Mesendoderm (in vitro differentiated cells): ENCODE measurements at regions not wholly inside any gene's neighbourhood (a gene's known extent, or its start where the extent isn't known, plus 50 kb on each side); places are given as distances from the start of the nearest gene placed in this dataset.

Experiments
- DNase-seq: peaks from one replicate; pipeline ENCODE4 v3.0.0; 2013
- H2AK5ac ChIP-seq: 2 replicates; pipeline ENCODE4 v1.6.1; 2013; ENCODE audit warnings: low read length, inconsistent platforms
- H2BK120ac ChIP-seq: 2 replicates; pipeline ENCODE4 v1.6.1; 2013; ENCODE audit warnings: low read depth, mild to moderate bottlenecking, low read length, moderate library complexity, mixed read lengths
- H2BK15ac ChIP-seq: replicated peaks from 2 replicates; pipeline ENCODE4 v1.6.1; 2013; ENCODE audit warnings: low read depth, mild to moderate bottlenecking, moderate library complexity
- H2BK5ac ChIP-seq: 2 replicates; pipeline ENCODE4 v1.6.1; 2013; ENCODE audit warnings: low read length, inconsistent platforms
- H3K18ac ChIP-seq: 2 replicates; pipeline ENCODE4 v1.6.1; 2013; ENCODE audit warnings: mild to moderate bottlenecking, low read length, mixed read lengths
- H3K23ac ChIP-seq: one replicate; pipeline ENCODE4 v1.6.1; 2013; ENCODE audit warnings: low read length
- H3K27ac ChIP-seq: 2 replicates; pipeline ENCODE4 v1.5.1; 2013; ENCODE audit warnings: low read depth, mild to moderate bottlenecking, inconsistent platforms, low read length, moderate library complexity
- H3K27me3 ChIP-seq: 2 replicates; pipeline ENCODE4 v1.6.1; 2013; ENCODE audit warnings: low read length, control low read depth, mild to moderate bottlenecking, inconsistent platforms; ENCODE audit not compliant: insufficient read depth, poor library complexity
- H3K36me3 ChIP-seq: 2 replicates; pipeline ENCODE4 v1.6.1; 2013; ENCODE audit warnings: low read length, inconsistent platforms; ENCODE audit not compliant: control insufficient read depth, insufficient read depth
- H3K4ac ChIP-seq: one replicate; pipeline ENCODE4 v1.6.1; 2013; ENCODE audit warnings: low read depth, mild to moderate bottlenecking, low read length, moderate library complexity
- H3K4me1 ChIP-seq: 2 replicates; pipeline ENCODE4 v1.6.1; 2013; ENCODE audit warnings: low read depth, low read length, inconsistent platforms; ENCODE audit not compliant: control insufficient read depth
- H3K4me2 ChIP-seq: 2 replicates; pipeline ENCODE4 v1.6.1; 2013; ENCODE audit warnings: low read length
- H3K4me3 ChIP-seq: 2 replicates; pipeline ENCODE4 v1.5.1; 2013; ENCODE audit warnings: mild to moderate bottlenecking, low read length
- H3K56ac ChIP-seq: one replicate; pipeline ENCODE4 v1.6.1; 2013; ENCODE audit warnings: low read length
- H3K79me1 ChIP-seq: 2 replicates; pipeline ENCODE4 v1.6.1; 2013; ENCODE audit warnings: low read length, inconsistent platforms
- H3K79me2 ChIP-seq: 2 replicates; pipeline ENCODE4 v1.6.1; 2013; ENCODE audit warnings: mild to moderate bottlenecking, low read length; ENCODE audit not compliant: control insufficient read depth, insufficient read depth
- H3K9ac ChIP-seq: 2 replicates; pipeline ENCODE4 v1.6.1; 2013; ENCODE audit warnings: low read length, inconsistent platforms
- H4K5ac ChIP-seq: one replicate; pipeline ENCODE4 v1.6.1; 2013; ENCODE audit warnings: low read length
- H4K8ac ChIP-seq: one replicate; pipeline ENCODE4 v1.6.1; 2013; ENCODE audit warnings: low read depth, mild to moderate bottlenecking, control low read depth, low read length, moderate library complexity
- WGBS: extraction: QIAGEN DNeasy Blood & Tissue Kit; methylation state at CpG from one replicate; pipeline ENCODE4 v1.1.7; 2013; ENCODE audit warnings: low lambda C conversion rate, missing lambda C conversion rate; ENCODE audit not compliant: insufficient coverage; ENCODE audit errors: extremely low coverage; 5-methylcytosine and 5-hydroxymethylcytosine counted together

DNA sequence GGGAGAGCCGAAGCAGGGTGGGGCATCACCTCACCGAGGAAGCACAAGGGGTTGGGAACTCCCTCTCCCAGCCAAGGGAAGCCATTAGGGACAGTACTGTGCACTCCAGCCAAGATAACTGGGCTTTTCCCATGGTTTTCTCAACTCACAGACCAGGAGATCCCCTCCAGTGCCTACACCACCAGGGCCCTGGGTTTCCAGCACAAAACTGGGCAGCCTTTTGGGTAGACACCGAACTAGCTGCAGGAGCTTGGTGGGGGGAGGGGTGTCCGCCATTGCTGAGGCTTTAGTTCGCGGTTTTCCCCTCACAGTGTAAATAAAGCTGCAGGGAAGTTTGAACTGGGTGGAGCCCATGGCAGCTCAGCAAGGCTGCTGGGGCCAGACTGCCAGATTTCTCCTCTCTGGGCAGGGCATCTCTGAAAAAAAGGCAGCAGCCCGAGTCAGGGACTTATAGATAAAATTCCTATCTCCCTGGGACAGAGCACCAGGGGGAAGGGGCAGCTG lies 129.6 kb upstream of the LMCD1 start:
- no peaks in the 10 kb centered on the region for H3K79me2 ChIP-seq
- no peak overlapping the region for H3K56ac ChIP-seq
- H3K18ac ChIP-seq = no peak overlapping the region
- H4K5ac ChIP-seq = no peak overlapping the region
- no peaks in the 10 kb centered on the region for H3K4me1 ChIP-seq
- no CpG with 5 or more reads among the region's 7 CpGs for WGBS
- H2BK15ac ChIP-seq = no peak overlapping the region
- H3K27ac ChIP-seq = no peak overlapping the region
- no peak for DNase-seq
- H3K4me2 ChIP-seq = no peak overlapping the region
- no peak overlapping the region for H3K4me3 ChIP-seq
- H3K27me3 ChIP-seq = no peaks in the 10 kb centered on the region
- H2AK5ac ChIP-seq = no peak overlapping the region
- H3K4ac ChIP-seq = no peak overlapping the region
- no peak overlapping the region for H2BK5ac ChIP-seq
- H3K9ac ChIP-seq = no peak overlapping the region
- H4K8ac ChIP-seq = no peak overlapping the region
- H2BK120ac ChIP-seq = no peak overlapping the region
- no peaks in the 10 kb centered on the region for H3K36me3 ChIP-seq
- H3K79me1 ChIP-seq = no peaks in the 10 kb centered on the region
- no peak overlapping the region for H3K23ac ChIP-seq

DNA sequence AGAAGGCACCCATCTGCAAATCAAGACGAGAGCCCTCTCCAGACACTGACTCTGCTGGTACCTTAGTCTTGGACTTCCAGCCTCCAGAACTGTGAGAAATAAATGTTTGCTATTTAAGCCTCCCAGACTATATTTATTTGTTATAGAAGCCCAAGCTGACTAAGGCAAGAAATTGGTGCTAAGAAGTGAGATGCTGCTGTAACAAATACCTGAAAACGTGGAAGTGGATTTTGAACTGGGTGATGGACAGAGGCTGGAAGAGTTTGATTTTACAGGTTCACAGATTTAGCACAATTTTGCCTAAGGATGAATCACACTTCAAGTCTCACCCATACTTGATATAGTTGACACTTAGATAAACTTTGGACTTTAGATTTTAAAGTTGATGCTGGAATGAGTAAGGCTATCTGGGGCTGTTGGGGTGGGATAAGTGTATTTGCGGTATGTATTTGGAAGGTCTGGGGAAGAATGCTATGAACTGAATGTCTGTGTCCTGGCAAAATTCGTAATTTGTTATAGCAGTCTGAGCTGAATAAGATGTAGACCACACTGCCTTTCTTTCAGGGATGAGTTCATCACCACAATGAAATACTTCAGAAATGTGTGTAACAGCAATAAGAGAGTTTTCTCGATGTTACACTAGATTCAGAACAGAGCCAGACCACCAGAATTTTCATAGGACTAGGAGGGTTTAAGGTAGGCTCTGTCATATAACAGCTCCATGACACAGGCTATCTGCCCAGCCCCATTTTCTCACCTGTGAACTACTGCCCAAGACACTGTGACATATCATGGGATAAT lies 120.5 kb upstream of the LMCD1 start:
- no peak overlapping the region for H2AK5ac ChIP-seq
- no peaks in the 10 kb centered on the region for H3K27me3 ChIP-seq
- no peak overlapping the region for H3K18ac ChIP-seq
- H3K4me1 ChIP-seq = no peaks in the 10 kb centered on the region
- H3K4ac ChIP-seq = no peak overlapping the region
- H3K4me2 ChIP-seq = no peak overlapping the region
- H2BK120ac ChIP-seq = no peak overlapping the region
- no peak overlapping the region for H3K9ac ChIP-seq
- no peak overlapping the region for H2BK15ac ChIP-seq
- H3K4me3 ChIP-seq = no peak overlapping the region
- no peak overlapping the region for H3K56ac ChIP-seq
- H3K79me1 ChIP-seq = no peaks in the 10 kb centered on the region
- no peaks in the 10 kb centered on the region for H3K79me2 ChIP-seq
- H4K8ac ChIP-seq = no peak overlapping the region
- H2BK5ac ChIP-seq = no peak overlapping the region
- H4K5ac ChIP-seq = no peak overlapping the region
- H3K27ac ChIP-seq = no peak overlapping the region
- WGBS = 100% methylated on average over 1 of the region's 5 CpGs
- DNase-seq = no peak
- H3K36me3 ChIP-seq = no peaks in the 10 kb centered on the region
- no peak overlapping the region for H3K23ac ChIP-seq

DNA sequence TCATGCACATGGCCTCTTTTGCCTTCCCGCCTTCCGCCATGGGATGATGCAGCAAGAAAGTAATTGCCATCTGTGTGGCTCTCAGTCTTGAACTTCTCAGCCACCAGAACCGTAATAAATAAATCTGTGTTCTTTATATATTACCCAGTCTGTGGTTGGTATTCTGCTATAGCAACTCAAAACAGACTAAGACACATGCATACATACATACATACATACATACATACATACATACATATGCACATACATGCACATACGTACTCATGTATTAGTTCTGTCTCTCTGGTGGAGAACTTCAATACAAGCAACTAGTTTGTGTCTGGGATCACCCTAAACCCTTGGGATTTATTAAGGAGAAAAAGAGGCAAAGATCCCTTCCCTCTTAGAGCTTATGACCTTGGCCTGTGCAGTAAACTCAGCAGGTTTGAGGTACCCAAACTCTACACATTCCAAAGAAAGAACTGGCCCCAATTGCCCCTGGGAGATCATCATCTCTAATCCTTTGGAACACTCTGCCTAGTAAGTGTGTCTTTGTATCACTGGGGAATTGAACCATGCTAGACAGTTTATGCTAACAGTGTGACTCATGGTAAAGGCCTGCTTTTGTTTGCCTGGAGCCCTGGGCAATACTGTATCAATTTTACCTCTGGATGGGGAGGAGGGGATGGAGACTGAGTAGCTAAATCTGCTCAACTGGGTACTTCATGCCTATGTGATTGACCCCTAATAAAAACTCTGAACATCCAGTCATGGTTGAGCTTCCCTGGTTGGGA lies 115.6 kb upstream of the LMCD1 start:
- Histone ChIP-seq H3K27ac (no peak overlapping the region), H4K5ac (no peak overlapping the region), H3K27me3 (no peaks in the 10 kb centered on the region), H2AK5ac (no peak overlapping the region), H3K56ac (no peak overlapping the region), H4K8ac (no peak overlapping the region), H2BK15ac (no peak overlapping the region), H3K4me3 (no peak overlapping the region), H3K4me2 (no peak overlapping the region), H3K4me1 (no peaks in the 10 kb centered on the region), H3K79me2 (no peaks in the 10 kb centered on the region), H3K9ac (no peak overlapping the region), H3K36me3 (no peaks in the 10 kb centered on the region), H3K23ac (no peak overlapping the region), H2BK5ac (no peak overlapping the region), H3K4ac (no peak overlapping the region), H3K18ac (no peak overlapping the region), H2BK120ac (no peak overlapping the region), H3K79me1 (no peaks in the 10 kb centered on the region)
- no CpG with 5 or more reads among the region's 4 CpGs for WGBS
- no peak for DNase-seq

DNA sequence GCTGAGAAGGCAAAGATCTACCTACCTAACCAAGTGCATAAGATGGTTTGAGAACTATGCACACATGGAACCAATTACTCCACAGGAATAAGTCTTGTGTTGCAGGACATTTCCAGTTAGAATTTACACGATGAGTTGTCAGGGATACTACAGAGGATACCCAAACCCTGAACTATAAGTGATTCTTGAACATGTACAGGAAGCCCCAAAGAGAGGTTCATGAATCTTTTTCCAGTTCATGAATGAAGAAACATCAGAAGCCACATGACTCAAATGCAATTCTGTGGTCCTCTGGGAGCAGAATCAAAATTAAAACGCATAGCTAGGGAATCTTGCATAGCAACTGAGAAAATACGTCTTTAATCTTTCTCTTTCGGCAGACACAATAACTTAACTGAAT lies 114.1 kb upstream of the LMCD1 start:
- no peak for DNase-seq
- Histone ChIP-seq H3K79me2 (no peaks in the 10 kb centered on the region), H2AK5ac (no peak overlapping the region), H3K4me3 (no peak overlapping the region), H4K5ac (no peak overlapping the region), H3K4me1 (no peaks in the 10 kb centered on the region), H3K9ac (no peak overlapping the region), H2BK120ac (no peak overlapping the region), H3K4ac (no peak overlapping the region), H3K27me3 (no peaks in the 10 kb centered on the region), H3K4me2 (no peak overlapping the region), H3K27ac (no peak overlapping the region), H2BK5ac (no peak overlapping the region), H4K8ac (no peak overlapping the region), H3K23ac (no peak overlapping the region), H3K79me1 (no peaks in the 10 kb centered on the region), H3K56ac (no peak overlapping the region), H2BK15ac (no peak overlapping the region), H3K18ac (no peak overlapping the region), H3K36me3 (no peaks in the 10 kb centered on the region)
- no CpG with 5 or more reads among the region's 4 CpGs for WGBS

DNA sequence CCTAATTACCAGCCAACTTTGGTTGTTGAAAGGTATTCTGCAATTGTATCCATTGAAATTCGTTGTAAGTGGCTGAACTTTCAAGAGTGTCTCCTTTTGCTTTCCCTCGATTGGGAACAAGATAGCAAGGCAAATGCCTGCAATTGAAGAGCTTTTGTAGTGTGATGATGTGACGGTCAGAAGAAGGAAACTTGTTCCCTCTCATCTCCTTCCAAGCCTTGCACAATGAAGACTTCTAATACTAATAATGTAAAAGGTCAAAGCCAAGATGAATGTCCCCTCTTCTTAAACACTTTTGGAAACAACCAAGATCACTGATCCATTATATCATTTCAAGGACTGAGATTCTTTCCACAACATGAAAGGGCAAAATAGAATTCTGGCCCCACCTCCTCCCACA lies 101.9 kb upstream of the LMCD1 start:
- H3K36me3 ChIP-seq = no peaks in the 10 kb centered on the region
- H3K18ac ChIP-seq = no peak overlapping the region
- H3K79me2 ChIP-seq = no peaks in the 10 kb centered on the region
- H3K4me1 ChIP-seq = peaks cover 1% of the 10 kb centered on the region
- no peak overlapping the region for H2BK5ac ChIP-seq
- H3K27me3 ChIP-seq = no peaks in the 10 kb centered on the region
- H4K5ac ChIP-seq = no peak overlapping the region
- no peak overlapping the region for H3K23ac ChIP-seq
- H2BK15ac ChIP-seq = no peak overlapping the region
- no CpG with 5 or more reads among the region's 3 CpGs for WGBS
- H3K4me3 ChIP-seq = no peak overlapping the region
- no peak overlapping the region for H3K4ac ChIP-seq
- no peak overlapping the region for H3K4me2 ChIP-seq
- H2AK5ac ChIP-seq = no peak overlapping the region
- DNase-seq = no peak
- no peak overlapping the region for H2BK120ac ChIP-seq
- no peaks in the 10 kb centered on the region for H3K79me1 ChIP-seq
- no peak overlapping the region for H3K56ac ChIP-seq
- no peak overlapping the region for H3K27ac ChIP-seq
- no peak overlapping the region for H3K9ac ChIP-seq
- no peak overlapping the region for H4K8ac ChIP-seq
